Stomach smooth muscle (tissue), 2 donors: ENCODE measurements at regions not wholly inside any gene's neighbourhood (a gene's known extent, or its start where the extent isn't known, plus 50 kb on each side); places are given as distances from the start of the nearest gene placed in this dataset.
"Not testable (repeated sequence)": the region's sequence is repeated elsewhere in the genome, so short reads cannot be mapped to it uniquely, and the experiment has no call there.

Experiments
- H3K27ac ChIP-seq: one replicate; pipeline ENCODE4 v1.7.0; 2013; ENCODE audit warnings: mild to moderate bottlenecking, low read length, inconsistent platforms
- H3K27me3 ChIP-seq, 2 donors: one replicate each; pipeline ENCODE4 v1.7.0; 2013; ENCODE audit warnings: low read length in 2 of 2; ENCODE audit not compliant: insufficient read depth in 2 of 2, control insufficient read depth in 1 of 2
- H3K36me3 ChIP-seq, 2 donors: one replicate each; pipeline ENCODE4 v1.7.0; 2013; ENCODE audit warnings: low read length in 2 of 2; ENCODE audit not compliant: control insufficient read depth in 2 of 2, insufficient read depth in 2 of 2
- H3K4me1 ChIP-seq: one replicate; pipeline ENCODE4 v1.7.0; 2013; ENCODE audit warnings: low read length; ENCODE audit not compliant: control insufficient read depth, insufficient read depth
- H3K4me3 ChIP-seq, 2 donors: one replicate each; pipeline ENCODE4 v1.7.0; 2013; ENCODE audit warnings: low read length in 2 of 2
- H3K9ac ChIP-seq, 2 donors: one replicate each; pipeline ENCODE4 v1.7.0; 2013; ENCODE audit warnings: low read length in 2 of 2, mild to moderate bottlenecking in 1 of 2
- H3K9me3 ChIP-seq, 2 donors: one replicate each; pipeline ENCODE4 v1.7.0; 2013; ENCODE audit warnings: low read length in 2 of 2; ENCODE audit not compliant: control insufficient read depth in 2 of 2
- donor health status: healthy.
- donor health status: Pancreatic carcinoma.

GRCh38 chr3:139225548-139225947 is 118.3 kb upstream of the MRPS22 start:
- H3K9me3 ChIP-seq, result no peaks in the 10 kb centered on the region

GRCh38 chr3:139226731-139227130 is 117.1 kb upstream of the MRPS22 start:
- H3K27me3 ChIP-seq, result no peaks in the 10 kb centered on the region
- H3K36me3 ChIP-seq, result no peaks in the 10 kb centered on the region
- no peaks in the 10 kb centered on the region for H3K9me3 ChIP-seq
- H3K4me3 ChIP-seq, result no peak overlapping the region
- H3K9ac ChIP-seq, result no peak overlapping the region
- H3K4me1 ChIP-seq, result peaks cover 9% of the 10 kb centered on the region
- H3K27ac ChIP-seq, result no peak overlapping the region

More at GRCh38 chr3:139225548-139225947, 118.3 kb upstream of the MRPS22 start:
- H3K27ac ChIP-seq, result no peak overlapping the region
- H3K9ac ChIP-seq, result no peak overlapping the region
- H3K36me3 ChIP-seq, result no peaks in the 10 kb centered on the region
- no peaks in the 10 kb centered on the region for H3K27me3 ChIP-seq
- no peak overlapping the region for H3K4me3 ChIP-seq
- peaks cover 9% of the 10 kb centered on the region for H3K4me1 ChIP-seq

- H3K27ac ChIP-seq, result no peak overlapping the region
- H3K4me3 ChIP-seq, result no peak overlapping the region
- H3K4me1 ChIP-seq, result peaks cover 9% of the 10 kb centered on the region
- no peaks in the 10 kb centered on the region for H3K27me3 ChIP-seq
- no peaks in the 10 kb centered on the region for H3K36me3 ChIP-seq
- no peaks in the 10 kb centered on the region for H3K9me3 ChIP-seq
- H3K9ac ChIP-seq, result no peak overlapping the region
Observed at GRCh38 chr3:139227165-139227564, 116.7 kb upstream of the MRPS22 start.

GRCh38 chr3:139227827-139228226 is 116.0 kb upstream of the MRPS22 start:
- H3K36me3 ChIP-seq, result no peaks in the 10 kb centered on the region
- H3K9me3 ChIP-seq, result no peaks in the 10 kb centered on the region
- H3K4me3 ChIP-seq, result no peak overlapping the region
- peaks cover 9% of the 10 kb centered on the region for H3K4me1 ChIP-seq
- no peak overlapping the region for H3K9ac ChIP-seq
- no peak overlapping the region for H3K27ac ChIP-seq
- H3K27me3 ChIP-seq, result no peaks in the 10 kb centered on the region

GRCh38 chr3:139230391-139230790 is 113.4 kb upstream of the MRPS22 start:
- H3K4me3 ChIP-seq, result no peak overlapping the region
- H3K27ac ChIP-seq, result no peak overlapping the region
- no peaks in the 10 kb centered on the region for H3K27me3 ChIP-seq
- peaks cover 9% of the 10 kb centered on the region for H3K4me1 ChIP-seq
- no peak overlapping the region for H3K9ac ChIP-seq
- no peaks in the 10 kb centered on the region for H3K9me3 ChIP-seq
- H3K36me3 ChIP-seq, result no peaks in the 10 kb centered on the region

GRCh38 chr3:139231555-139232281 is 112.1 kb upstream of the MRPS22 start:
- no peak overlapping the region for H3K27ac ChIP-seq
- H3K36me3 ChIP-seq, result no peaks in the 10 kb centered on the region
- H3K4me1 ChIP-seq, result peaks cover 5% of the 10 kb centered on the region
- H3K27me3 ChIP-seq, result no peaks in the 10 kb centered on the region
- no peak overlapping the region for H3K9ac ChIP-seq
- H3K4me3 ChIP-seq, result no peak overlapping the region
- no peaks in the 10 kb centered on the region for H3K9me3 ChIP-seq

- H3K4me1 ChIP-seq, H3K36me3 ChIP-seq, H3K27ac ChIP-seq, H3K9ac ChIP-seq, H3K27me3 ChIP-seq, H3K4me3 ChIP-seq, H3K9me3 ChIP-seq: not testable (repeated sequence)
Observed at GRCh38 chr3:139232341-139232740, 111.5 kb upstream of the MRPS22 start.

- Histone ChIP-seq H3K9me3 (no peaks in the 10 kb centered on the region), H3K36me3 (no peaks in the 10 kb centered on the region), H3K9ac (no peak overlapping the region), H3K27ac (no peak overlapping the region), H3K4me3 (no peak overlapping the region), H3K27me3 (peaks cover 0 to 2% of the 10 kb centered on the region in 2 donors), H3K4me1 (no peaks in the 10 kb centered on the region)
Observed at GRCh38 chr3:139234491-139234890, 109.3 kb upstream of the MRPS22 start.

GRCh38 chr3:139235192-139235591 is 108.6 kb upstream of the MRPS22 start:
- Histone ChIP-seq H3K4me1 (no peaks in the 10 kb centered on the region), H3K9me3 (no peaks in the 10 kb centered on the region), H3K27me3 (peaks cover 0 to 2% of the 10 kb centered on the region in 2 donors), H3K4me3 (no peak overlapping the region), H3K27ac (no peak overlapping the region), H3K9ac (no peak overlapping the region), H3K36me3 (no peaks in the 10 kb centered on the region)

- no peaks in the 10 kb centered on the region for H3K4me1 ChIP-seq
- H3K27ac ChIP-seq, result no peak overlapping the region
- no peaks in the 10 kb centered on the region for H3K9me3 ChIP-seq
- no peak overlapping the region for H3K4me3 ChIP-seq
- no peak overlapping the region for H3K9ac ChIP-seq
- no peaks in the 10 kb centered on the region for H3K36me3 ChIP-seq
- H3K27me3 ChIP-seq, result peaks cover 0 to 2% of the 10 kb centered on the region in 2 donors
Observed at GRCh38 chr3:139236336-139236735, 107.5 kb upstream of the MRPS22 start.

- H3K4me1 ChIP-seq, result no peaks in the 10 kb centered on the region
- no peaks in the 10 kb centered on the region for H3K36me3 ChIP-seq
- peaks cover 0 to 2% of the 10 kb centered on the region in 2 donors for H3K27me3 ChIP-seq
- no peak overlapping the region for H3K4me3 ChIP-seq
- H3K27ac ChIP-seq, result no peak overlapping the region
- H3K9me3 ChIP-seq, result no peaks in the 10 kb centered on the region
- H3K9ac ChIP-seq, result no peak overlapping the region
Observed at GRCh38 chr3:139238281-139239030, 105.4 kb upstream of the MRPS22 start.
